ENCODE measurements at regions not wholly inside any gene's neighbourhood (a gene's known extent, or its start where the extent isn't known, plus 50 kb on each side); places are given as distances from the start of the nearest gene placed in this dataset.

DNA sequence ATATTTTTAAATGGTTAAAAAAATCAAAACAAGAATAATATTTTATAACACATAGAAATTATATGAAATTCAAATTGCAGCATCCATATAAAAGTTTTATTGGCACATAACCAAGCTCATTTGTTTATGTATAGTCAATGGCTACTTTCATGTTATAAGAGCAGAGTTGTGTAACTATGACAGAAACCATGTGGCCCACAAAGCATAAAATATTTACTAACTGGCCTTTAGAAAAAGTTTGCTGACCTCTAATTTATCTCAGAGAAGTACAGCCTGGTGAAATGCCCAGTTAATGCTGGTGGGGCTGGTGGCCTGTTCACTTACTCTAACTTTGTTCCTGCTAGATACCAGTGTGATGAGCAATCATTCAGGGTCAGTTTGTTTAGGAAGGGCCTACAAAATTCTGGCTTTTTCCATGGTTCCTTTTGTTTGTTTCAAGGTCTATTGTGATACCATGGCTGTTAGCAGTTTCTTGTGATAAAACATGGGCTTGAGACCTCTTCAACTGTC lies 104.6 kb downstream of the PPP1R2C start:
- Mint-ChIP-seq H3K4me1 (no peaks in the 10 kb centered on the region), H3K36me3 (peaks cover 17% of the 10 kb centered on the region)

DNA sequence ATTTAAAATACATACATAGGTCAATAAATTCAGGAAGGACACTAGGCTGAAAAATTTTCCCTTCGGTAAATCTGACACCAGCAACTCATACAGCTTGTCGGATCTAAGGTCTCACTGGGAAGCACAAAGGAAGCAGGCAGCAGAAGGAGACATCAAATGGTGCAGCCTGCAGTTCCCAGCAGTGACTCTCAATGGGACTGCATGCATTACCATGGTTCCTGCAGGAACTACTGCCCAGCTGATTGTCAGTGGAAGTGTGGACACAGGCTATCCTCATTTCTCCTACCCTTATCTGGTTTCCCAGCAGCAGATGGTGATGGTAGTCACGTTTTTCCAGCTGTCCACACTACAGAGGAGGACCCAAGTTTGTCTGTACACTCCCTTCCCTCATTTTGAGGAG lies 113.3 kb downstream of the PPP1R2C start:
- CTCF ChIA-PET, result no interaction called here
- Mint-ChIP-seq H3K9me3 (peaks cover 40% of the 10 kb centered on the region), H3K36me3 (peaks cover 19% of the 10 kb centered on the region), H3K4me1 (no peaks in the 10 kb centered on the region), H3K4me3 (no peak overlapping the region), H3K27me3 (ENCODE audit: low read depth) (no peaks in the 10 kb centered on the region), H3K27ac (no peak overlapping the region)
- ATAC-seq (no peak), DNase-seq (ENCODE audit: low spot score) (no peak)
- POLR2A ChIA-PET, result no interaction called here
- TF ChIP-seq EMX1 (CRISPR knock-in tag; IDR thresholded peaks at IDR 0.05) (no peak), FOXJ3 (CRISPR knock-in tag; IDR thresholded peaks at IDR 0.05; ENCODE audit: borderline replicate concordance) (no peak), NR1H2 (CRISPR knock-in tag; IDR thresholded peaks at IDR 0.05) (no peak), SP1 (CRISPR knock-in tag; conservative IDR thresholded peaks at IDR 0.05) (no peak), FOXP1 (CRISPR knock-in tag; IDR thresholded peaks at IDR 0.05; ENCODE audit: borderline replicate concordance) (no peak)
- TF ChIP-seq, protein P1, sequence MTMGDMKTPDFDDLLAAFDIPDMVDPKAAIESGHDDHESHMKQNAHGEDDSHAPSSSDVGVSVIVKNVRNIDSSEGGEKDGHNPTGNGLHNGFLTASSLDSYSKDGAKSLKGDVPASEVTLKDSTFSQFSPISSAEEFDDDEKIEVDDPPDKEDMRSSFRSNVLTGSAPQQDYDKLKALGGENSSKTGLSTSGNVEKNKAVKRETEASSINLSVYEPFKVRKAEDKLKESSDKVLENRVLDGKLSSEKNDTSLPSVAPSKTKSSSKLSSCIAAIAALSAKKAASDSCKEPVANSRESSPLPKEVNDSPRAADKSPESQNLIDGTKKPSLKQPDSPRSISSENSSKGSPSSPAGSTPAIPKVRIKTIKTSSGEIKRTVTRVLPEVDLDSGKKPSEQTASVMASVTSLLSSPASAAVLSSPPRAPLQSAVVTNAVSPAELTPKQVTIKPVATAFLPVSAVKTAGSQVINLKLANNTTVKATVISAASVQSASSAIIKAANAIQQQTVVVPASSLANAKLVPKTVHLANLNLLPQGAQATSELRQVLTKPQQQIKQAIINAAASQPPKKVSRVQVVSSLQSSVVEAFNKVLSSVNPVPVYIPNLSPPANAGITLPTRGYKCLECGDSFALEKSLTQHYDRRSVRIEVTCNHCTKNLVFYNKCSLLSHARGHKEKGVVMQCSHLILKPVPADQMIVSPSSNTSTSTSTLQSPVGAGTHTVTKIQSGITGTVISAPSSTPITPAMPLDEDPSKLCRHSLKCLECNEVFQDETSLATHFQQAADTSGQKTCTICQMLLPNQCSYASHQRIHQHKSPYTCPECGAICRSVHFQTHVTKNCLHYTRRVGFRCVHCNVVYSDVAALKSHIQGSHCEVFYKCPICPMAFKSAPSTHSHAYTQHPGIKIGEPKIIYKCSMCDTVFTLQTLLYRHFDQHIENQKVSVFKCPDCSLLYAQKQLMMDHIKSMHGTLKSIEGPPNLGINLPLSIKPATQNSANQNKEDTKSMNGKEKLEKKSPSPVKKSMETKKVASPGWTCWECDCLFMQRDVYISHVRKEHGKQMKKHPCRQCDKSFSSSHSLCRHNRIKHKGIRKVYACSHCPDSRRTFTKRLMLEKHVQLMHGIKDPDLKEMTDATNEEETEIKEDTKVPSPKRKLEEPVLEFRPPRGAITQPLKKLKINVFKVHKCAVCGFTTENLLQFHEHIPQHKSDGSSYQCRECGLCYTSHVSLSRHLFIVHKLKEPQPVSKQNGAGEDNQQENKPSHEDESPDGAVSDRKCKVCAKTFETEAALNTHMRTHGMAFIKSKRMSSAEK (CRISPR knock-in tag; IDR thresholded peaks at IDR 0.05; ENCODE audit: borderline replicate concordance), result no peak
- TF ChIP-seq, protein P2, sequence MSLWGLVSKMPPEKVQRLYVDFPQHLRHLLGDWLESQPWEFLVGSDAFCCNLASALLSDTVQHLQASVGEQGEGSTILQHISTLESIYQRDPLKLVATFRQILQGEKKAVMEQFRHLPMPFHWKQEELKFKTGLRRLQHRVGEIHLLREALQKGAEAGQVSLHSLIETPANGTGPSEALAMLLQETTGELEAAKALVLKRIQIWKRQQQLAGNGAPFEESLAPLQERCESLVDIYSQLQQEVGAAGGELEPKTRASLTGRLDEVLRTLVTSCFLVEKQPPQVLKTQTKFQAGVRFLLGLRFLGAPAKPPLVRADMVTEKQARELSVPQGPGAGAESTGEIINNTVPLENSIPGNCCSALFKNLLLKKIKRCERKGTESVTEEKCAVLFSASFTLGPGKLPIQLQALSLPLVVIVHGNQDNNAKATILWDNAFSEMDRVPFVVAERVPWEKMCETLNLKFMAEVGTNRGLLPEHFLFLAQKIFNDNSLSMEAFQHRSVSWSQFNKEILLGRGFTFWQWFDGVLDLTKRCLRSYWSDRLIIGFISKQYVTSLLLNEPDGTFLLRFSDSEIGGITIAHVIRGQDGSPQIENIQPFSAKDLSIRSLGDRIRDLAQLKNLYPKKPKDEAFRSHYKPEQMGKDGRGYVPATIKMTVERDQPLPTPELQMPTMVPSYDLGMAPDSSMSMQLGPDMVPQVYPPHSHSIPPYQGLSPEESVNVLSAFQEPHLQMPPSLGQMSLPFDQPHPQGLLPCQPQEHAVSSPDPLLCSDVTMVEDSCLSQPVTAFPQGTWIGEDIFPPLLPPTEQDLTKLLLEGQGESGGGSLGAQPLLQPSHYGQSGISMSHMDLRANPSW (CRISPR knock-in tag; conservative IDR thresholded peaks at IDR 0.05; ENCODE audit: low read depth), result no peak
- TF ChIP-seq, protein P3, sequence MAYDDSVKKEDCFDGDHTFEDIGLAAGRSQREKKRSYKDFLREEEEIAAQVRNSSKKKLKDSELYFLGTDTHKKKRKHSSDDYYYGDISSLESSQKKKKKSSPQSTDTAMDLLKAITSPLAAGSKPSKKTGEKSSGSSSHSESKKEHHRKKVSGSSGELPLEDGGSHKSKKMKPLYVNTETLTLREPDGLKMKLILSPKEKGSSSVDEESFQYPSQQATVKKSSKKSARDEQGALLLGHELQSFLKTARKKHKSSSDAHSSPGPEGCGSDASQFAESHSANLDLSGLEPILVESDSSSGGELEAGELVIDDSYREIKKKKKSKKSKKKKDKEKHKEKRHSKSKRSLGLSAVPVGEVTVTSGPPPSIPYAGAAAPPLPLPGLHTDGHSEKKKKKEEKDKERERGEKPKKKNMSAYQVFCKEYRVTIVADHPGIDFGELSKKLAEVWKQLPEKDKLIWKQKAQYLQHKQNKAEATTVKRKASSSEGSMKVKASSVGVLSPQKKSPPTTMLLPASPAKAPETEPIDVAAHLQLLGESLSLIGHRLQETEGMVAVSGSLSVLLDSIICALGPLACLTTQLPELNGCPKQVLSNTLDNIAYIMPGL (CRISPR knock-in tag; IDR thresholded peaks at IDR 0.05), result no peak

More for the DNA sequence above, 104.6 kb downstream of the PPP1R2C start:
- Mint-ChIP-seq H3K27ac (no peak overlapping the region), H3K27me3 (ENCODE audit: low read depth) (no peaks in the 10 kb centered on the region), H3K9me3 (peaks cover 40% of the 10 kb centered on the region), H3K4me3 (no peak overlapping the region)
- CTCF ChIA-PET, result no interaction called here
- DNase-seq (ENCODE audit: low spot score) (no peak), ATAC-seq (no peak)
- TF ChIP-seq, protein P4, sequence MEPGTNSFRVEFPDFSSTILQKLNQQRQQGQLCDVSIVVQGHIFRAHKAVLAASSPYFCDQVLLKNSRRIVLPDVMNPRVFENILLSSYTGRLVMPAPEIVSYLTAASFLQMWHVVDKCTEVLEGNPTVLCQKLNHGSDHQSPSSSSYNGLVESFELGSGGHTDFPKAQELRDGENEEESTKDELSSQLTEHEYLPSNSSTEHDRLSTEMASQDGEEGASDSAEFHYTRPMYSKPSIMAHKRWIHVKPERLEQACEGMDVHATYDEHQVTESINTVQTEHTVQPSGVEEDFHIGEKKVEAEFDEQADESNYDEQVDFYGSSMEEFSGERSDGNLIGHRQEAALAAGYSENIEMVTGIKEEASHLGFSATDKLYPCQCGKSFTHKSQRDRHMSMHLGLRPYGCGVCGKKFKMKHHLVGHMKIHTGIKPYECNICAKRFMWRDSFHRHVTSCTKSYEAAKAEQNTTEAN (CRISPR knock-in tag; IDR thresholded peaks at IDR 0.05), result no peak
- TF ChIP-seq GRHL2 (CRISPR knock-in tag; IDR thresholded peaks at IDR 0.05; ENCODE audit: insufficient replicate concordance, severe bottlenecking) (no peak), ZBTB21 (CRISPR knock-in tag; IDR thresholded peaks at IDR 0.05; ENCODE audit: borderline replicate concordance) (no peak), JAZF1 (CRISPR knock-in tag; IDR thresholded peaks at IDR 0.05) (no peak), CREB1 (CRISPR knock-in tag; IDR thresholded peaks at IDR 0.05) (no peak)
- TF ChIP-seq, protein P5, sequence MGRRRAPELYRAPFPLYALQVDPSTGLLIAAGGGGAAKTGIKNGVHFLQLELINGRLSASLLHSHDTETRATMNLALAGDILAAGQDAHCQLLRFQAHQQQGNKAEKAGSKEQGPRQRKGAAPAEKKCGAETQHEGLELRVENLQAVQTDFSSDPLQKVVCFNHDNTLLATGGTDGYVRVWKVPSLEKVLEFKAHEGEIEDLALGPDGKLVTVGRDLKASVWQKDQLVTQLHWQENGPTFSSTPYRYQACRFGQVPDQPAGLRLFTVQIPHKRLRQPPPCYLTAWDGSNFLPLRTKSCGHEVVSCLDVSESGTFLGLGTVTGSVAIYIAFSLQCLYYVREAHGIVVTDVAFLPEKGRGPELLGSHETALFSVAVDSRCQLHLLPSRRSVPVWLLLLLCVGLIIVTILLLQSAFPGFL (CRISPR knock-in tag; IDR thresholded peaks at IDR 0.05; ENCODE audit: borderline replicate concordance), result no peak
- TF ChIP-seq, protein P6, sequence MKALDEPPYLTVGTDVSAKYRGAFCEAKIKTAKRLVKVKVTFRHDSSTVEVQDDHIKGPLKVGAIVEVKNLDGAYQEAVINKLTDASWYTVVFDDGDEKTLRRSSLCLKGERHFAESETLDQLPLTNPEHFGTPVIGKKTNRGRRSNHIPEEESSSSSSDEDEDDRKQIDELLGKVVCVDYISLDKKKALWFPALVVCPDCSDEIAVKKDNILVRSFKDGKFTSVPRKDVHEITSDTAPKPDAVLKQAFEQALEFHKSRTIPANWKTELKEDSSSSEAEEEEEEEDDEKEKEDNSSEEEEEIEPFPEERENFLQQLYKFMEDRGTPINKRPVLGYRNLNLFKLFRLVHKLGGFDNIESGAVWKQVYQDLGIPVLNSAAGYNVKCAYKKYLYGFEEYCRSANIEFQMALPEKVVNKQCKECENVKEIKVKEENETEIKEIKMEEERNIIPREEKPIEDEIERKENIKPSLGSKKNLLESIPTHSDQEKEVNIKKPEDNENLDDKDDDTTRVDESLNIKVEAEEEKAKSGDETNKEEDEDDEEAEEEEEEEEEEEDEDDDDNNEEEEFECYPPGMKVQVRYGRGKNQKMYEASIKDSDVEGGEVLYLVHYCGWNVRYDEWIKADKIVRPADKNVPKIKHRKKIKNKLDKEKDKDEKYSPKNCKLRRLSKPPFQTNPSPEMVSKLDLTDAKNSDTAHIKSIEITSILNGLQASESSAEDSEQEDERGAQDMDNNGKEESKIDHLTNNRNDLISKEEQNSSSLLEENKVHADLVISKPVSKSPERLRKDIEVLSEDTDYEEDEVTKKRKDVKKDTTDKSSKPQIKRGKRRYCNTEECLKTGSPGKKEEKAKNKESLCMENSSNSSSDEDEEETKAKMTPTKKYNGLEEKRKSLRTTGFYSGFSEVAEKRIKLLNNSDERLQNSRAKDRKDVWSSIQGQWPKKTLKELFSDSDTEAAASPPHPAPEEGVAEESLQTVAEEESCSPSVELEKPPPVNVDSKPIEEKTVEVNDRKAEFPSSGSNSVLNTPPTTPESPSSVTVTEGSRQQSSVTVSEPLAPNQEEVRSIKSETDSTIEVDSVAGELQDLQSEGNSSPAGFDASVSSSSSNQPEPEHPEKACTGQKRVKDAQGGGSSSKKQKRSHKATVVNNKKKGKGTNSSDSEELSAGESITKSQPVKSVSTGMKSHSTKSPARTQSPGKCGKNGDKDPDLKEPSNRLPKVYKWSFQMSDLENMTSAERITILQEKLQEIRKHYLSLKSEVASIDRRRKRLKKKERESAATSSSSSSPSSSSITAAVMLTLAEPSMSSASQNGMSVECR (CRISPR knock-in tag; IDR thresholded peaks at IDR 0.05; ENCODE audit: borderline replicate concordance), result no peak
- POLR2A ChIA-PET, result no interaction called here

Measured in WTC11 (cell line).